GM19043 (cell line): ENCODE measurements at regions not wholly inside any gene's neighbourhood (a gene's known extent, or its start where the extent isn't known, plus 50 kb on each side); places are given as distances from the start of the nearest gene placed in this dataset.

Experiments
- ATAC-seq: cut with Tn5 transposase; IDR thresholded peaks from one replicate; pipeline ENCODE4 v1.9.1; 2021; ENCODE audit warnings: low read depth; ENCODE audit not compliant: unreplicated experiment

GRCh38 chr7:42522227-42522991 lies 285.4 kb upstream of the GLI3 start:
- ATAC-seq, result no peak

- ATAC-seq, result no peak
Measured at GRCh38 chr7:42511027-42511426, 274.0 kb upstream of the GLI3 start.

- ATAC-seq, result no peak
Measured at GRCh38 chr7:42506097-42506496, 269.1 kb upstream of the GLI3 start.

- ATAC-seq, result no peak
Measured at GRCh38 chr7:42502022-42502421, 265.0 kb upstream of the GLI3 start.

- no peak for ATAC-seq
Measured at GRCh38 chr7:42495256-42495655, 258.2 kb upstream of the GLI3 start.

GRCh38 chr7:42494736-42495135 lies 257.7 kb upstream of the GLI3 start:
- no peak for ATAC-seq

GRCh38 chr7:42494199-42494710 lies 257.2 kb upstream of the GLI3 start:
- no peak for ATAC-seq

GRCh38 chr7:42493436-42494198 lies 256.6 kb upstream of the GLI3 start:
- ATAC-seq, result no peak

GRCh38 chr7:42492920-42493319 lies 255.9 kb upstream of the GLI3 start:
- ATAC-seq, result no peak

- ATAC-seq, result no peak
Measured at GRCh38 chr7:42491106-42491505, 254.1 kb upstream of the GLI3 start.

- ATAC-seq, result no peak
Measured at GRCh38 chr7:42489299-42489698, 252.3 kb upstream of the GLI3 start.

GRCh38 chr7:42485301-42485766 lies 248.3 kb upstream of the GLI3 start:
- no peak for ATAC-seq

- no peak for ATAC-seq
Measured at GRCh38 chr7:42483886-42484285, 246.9 kb upstream of the GLI3 start.

GRCh38 chr7:42479816-42480633 lies 243.0 kb upstream of the GLI3 start:
- no peak for ATAC-seq

GRCh38 chr7:42479452-42479815 lies 242.4 kb upstream of the GLI3 start:
- ATAC-seq, result no peak

GRCh38 chr7:42478717-42479116 lies 241.7 kb upstream of the GLI3 start:
- ATAC-seq, result no peak

- no peak for ATAC-seq
Measured at GRCh38 chr7:42476255-42476654, 239.2 kb upstream of the GLI3 start.

- ATAC-seq, result no peak
Measured at GRCh38 chr7:42475082-42475481, 238.1 kb upstream of the GLI3 start.

GRCh38 chr7:42473099-42473498 lies 236.1 kb upstream of the GLI3 start:
- ATAC-seq, result no peak

- ATAC-seq, result no peak
Measured at GRCh38 chr7:42471573-42472174, 234.7 kb upstream of the GLI3 start.

- no peak for ATAC-seq
Measured at GRCh38 chr7:42469341-42469740, 232.3 kb upstream of the GLI3 start.
